GM12875 (cell line): ENCODE measurements at regions not wholly inside any gene's neighbourhood (a gene's known extent, or its start where the extent isn't known, plus 50 kb on each side); places are given as distances from the start of the nearest gene placed in this dataset.
"Not testable (repeated sequence)": the region's sequence is repeated elsewhere in the genome, so short reads cannot be mapped to it uniquely, and the experiment has no call there.

Experiments
- H3K4me3 ChIP-seq: one replicate; pipeline ENCODE4 v1.5.1; 2011; ENCODE audit warnings: low read depth, low read length, control low read depth
- CTCF ChIP-seq: IDR thresholded peaks from 2 replicates; pipeline ENCODE4 v1.5.1; 2011; ENCODE audit warnings: low read depth, mild to moderate bottlenecking, control low read depth, inconsistent platforms, low read length, moderate library complexity, borderline replicate concordance; ENCODE audit not compliant: insufficient read depth

GRCh38 chr7:131681961-131682360, 125.5 kb upstream of the PODXL start:
- no peak overlapping the region for H3K4me3 ChIP-seq
- no peak for TF ChIP-seq CTCF

DNA sequence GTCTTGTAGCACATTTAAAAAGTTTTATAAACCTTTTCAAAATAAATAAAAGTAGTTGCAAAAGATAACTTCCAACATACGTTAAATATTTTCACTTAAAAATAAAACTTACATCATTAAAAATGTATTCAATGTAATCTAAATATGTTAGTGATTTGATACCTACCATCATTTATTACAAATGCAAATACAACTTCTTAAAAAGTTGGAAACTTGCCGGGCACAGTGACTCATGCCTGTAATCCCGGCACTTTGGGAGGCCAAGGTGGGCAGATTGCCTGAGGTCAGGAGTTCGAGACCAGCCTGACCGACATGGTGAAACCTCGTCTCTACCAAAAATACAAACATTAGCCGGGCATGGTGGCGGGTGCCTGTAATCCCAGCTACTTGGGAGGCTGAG, 122.6 kb upstream of the PODXL start:
- not testable (repeated sequence) for H3K4me3 ChIP-seq

- H3K4me3 ChIP-seq: not testable (repeated sequence)
These were observed 120.4 kb upstream of the PODXL start for GRCh38 chr7:131676850-131677249.

DNA sequence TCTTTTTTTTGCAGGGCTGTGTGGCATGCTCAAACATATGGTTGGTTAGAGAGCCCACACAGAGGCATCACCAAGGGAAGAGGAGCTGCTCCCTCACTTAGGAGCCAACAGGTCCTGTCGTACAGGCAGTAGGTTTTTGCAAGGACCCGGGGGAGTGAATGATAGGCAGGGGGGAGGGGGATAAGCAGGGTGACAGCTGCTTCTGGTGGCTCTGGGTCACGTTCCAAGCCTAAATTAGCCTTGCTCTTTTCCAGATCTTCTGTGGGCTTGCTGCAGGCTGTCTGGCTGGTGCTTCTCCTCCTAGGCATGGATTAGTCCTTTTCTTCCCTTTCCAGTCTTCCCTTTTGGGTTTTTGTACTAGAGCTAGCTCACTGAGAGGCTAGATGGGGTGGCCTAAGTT, 117.7 kb upstream of the PODXL start:
- no peak for TF ChIP-seq CTCF
- H3K4me3 ChIP-seq: no peak overlapping the region

DNA sequence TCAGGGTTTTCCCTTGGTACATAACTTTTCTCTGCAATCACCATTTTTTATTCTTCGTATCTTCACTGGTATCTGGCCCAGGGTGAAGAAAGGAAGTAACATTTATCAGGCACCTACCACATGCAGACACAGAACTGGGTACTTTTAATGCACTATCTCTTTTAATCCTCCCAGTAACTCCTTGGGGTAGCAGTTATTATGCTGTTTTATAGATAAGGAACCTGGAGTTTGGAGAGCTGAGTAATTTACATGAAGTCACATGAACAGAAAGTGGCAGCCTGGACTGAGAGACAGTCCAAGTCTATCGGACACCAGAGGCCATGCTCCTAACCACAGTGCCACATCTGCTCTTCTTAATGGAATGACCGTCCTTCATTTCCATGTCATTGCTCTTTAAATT, 117.1 kb upstream of the PODXL start:
- H3K4me3 ChIP-seq: no peak overlapping the region
- no peak for TF ChIP-seq CTCF

- H3K4me3 ChIP-seq: no peak overlapping the region
- no peak for TF ChIP-seq CTCF
These were observed 114.0 kb upstream of the PODXL start for GRCh38 chr7:131670406-131670805.

GRCh38 chr7:131667699-131668098, 111.3 kb upstream of the PODXL start:
- no peak overlapping the region for H3K4me3 ChIP-seq
- no peak for TF ChIP-seq CTCF

DNA sequence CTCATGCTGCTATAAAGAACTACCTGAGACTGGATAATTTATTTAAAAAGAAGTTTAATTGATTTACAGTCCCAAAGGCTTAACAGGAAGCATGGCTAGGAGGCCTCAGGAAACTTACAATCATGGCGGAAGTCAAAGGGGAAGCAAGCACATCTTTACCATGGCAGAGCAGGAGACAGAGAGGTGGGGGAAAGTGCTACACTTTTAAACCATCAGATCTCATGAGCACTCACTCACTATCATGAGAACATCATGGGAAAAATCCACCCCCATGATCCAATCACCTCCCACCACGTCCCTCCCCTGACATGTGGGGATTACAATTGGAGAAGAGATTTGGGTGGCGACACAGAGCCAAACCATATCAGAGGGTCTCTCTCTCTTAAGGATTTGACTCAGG, 108.6 kb upstream of the PODXL start:
- no peak overlapping the region for H3K4me3 ChIP-seq
- TF ChIP-seq CTCF: no peak

DNA sequence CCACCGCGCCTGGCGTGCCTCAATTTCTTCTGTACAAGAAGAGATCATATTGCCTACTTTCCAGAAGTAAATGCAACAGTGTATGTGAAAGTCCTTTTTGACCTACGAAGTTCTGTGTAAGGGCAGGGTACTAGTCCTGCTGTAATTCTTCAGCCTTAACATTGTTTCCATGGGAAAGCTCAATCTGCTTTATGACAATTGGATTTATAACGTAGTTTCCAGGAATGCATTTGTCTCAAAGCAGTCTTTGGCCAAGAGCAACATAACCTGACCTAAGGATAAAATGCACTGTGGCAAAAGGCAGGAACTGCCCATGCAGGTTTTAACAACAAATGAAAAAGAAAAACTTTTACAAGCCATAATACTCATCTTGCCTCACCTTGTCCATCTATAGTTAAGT, 108.1 kb upstream of the PODXL start:
- no peak overlapping the region for H3K4me3 ChIP-seq
- no peak for TF ChIP-seq CTCF

- H3K4me3 ChIP-seq: not testable (repeated sequence)
These were observed 106.0 kb upstream of the PODXL start for GRCh38 chr7:131662301-131662873.
